Spleen (tissue), 7 donors: ENCODE measurements at regions not wholly inside any gene's neighbourhood (a gene's known extent, or its start where the extent isn't known, plus 50 kb on each side); places are given as distances from the start of the nearest gene placed in this dataset.

Source experiments
- CTCF ChIP-seq, 11 experiments: fragments of 200-600 bp in 7 of 11; fragments of 450-650 bp in 4 of 11; sonication (generic) in 4 of 11; IDR thresholded peaks in 8 of 11; conservative IDR thresholded peaks in 3 of 11; 1 replicate in 7 of 11; 2 replicates in 4 of 11; pipeline versions ENCODE4 v1.4.0 to v1.8.0; 2016 to 2021; ENCODE audit warnings: antibody characterized with exemption in 11 of 11, inconsistent platforms in 4 of 11, mild to moderate bottlenecking in 1 of 11
- POLR2A ChIP-seq, 3 donors: fragments of 450-650 bp; IDR thresholded peaks; one replicate each; pipeline ENCODE4 v1.5.1; 2017; ENCODE audit warnings: antibody characterized with exemption in 3 of 3, mild to moderate bottlenecking in 1 of 3
- POLR2AphosphoS5 ChIP-seq, 3 donors: sonication (generic); formaldehyde crosslinking; IDR thresholded peaks; one replicate each; pipeline ENCODE4 v1.5.1; 2017; ENCODE audit warnings: antibody characterized with exemption in 3 of 3
- donor health status: DM: no; HTN: no; CAD: no; lungs with moderate emphysema.
- donor health status: DM: no; HTN: no; CAD: no.
- donor health status: DM: no; HTN: no; CAD: no.

GRCh38 chr5:103389846-103390245 lies 131.3 kb downstream of the MACIR start:
- TF ChIP-seq POLR2A (IDR thresholded peaks at IDR 0.05), result no peak
- no peak for TF ChIP-seq POLR2AphosphoS5 (IDR thresholded peaks at IDR 0.05)
- no peak for TF ChIP-seq CTCF (IDR thresholded peaks at IDR 0.05 in 8 of 11, conservative IDR thresholded peaks at IDR 0.05 in 3 of 11)
